ENCODE measurements at regions not wholly inside any gene's neighbourhood (a gene's known extent, or its start where the extent isn't known, plus 50 kb on each side); places are given as distances from the start of the nearest gene placed in this dataset.

- Histone ChIP-seq H2AFZ (ENCODE audit: low read length) (no peak overlapping the region), H3K36me3 (ENCODE audit: control insufficient read depth in 2 of 4, insufficient read depth in 4 of 4, low read length in 3 of 4) (no peaks in the 10 kb centered on the region), H3K27ac (ENCODE audit: low read depth, low read length) (no peak overlapping the region), H3K79me2 (ENCODE audit: control insufficient read depth in 1 of 2, insufficient read depth in 2 of 2, low read length in 2 of 2) (no peaks in the 10 kb centered on the region), H3K4me1 (replicated peaks in 1 of 4; ENCODE audit: control insufficient read depth in 3 of 4, insufficient read depth in 4 of 4, low read length in 3 of 4) (peaks cover 0 to 10% (median 2%) of the 10 kb centered on the region in 4 experiments; a peak in 4 of 7 replicates), H3K4me2 (ENCODE audit: insufficient read depth in 1 of 2, low read depth in 2 of 2, low read length in 2 of 2) (no peak overlapping the region), H4K20me1 (replicated peaks in 1 of 2; ENCODE audit: control insufficient read depth in 1 of 2, insufficient read depth in 2 of 2, low read length in 2 of 2) (no peaks in the 10 kb centered on the region), H3K14ac (ENCODE audit: insufficient read length) (no peak overlapping the region), H4K91ac (replicated peaks; ENCODE audit: insufficient read length, low read length) (no peak overlapping the region), H3K9ac (replicated peaks in 1 of 4; ENCODE audit: extremely low read depth in 1 of 4, low read depth in 3 of 4, low read length in 3 of 4) (no peak overlapping the region), H3K23me2 (ENCODE audit: low read depth, low read length) (no peaks in the 10 kb centered on the region), H3K23ac (ENCODE audit: insufficient read length) (no peak overlapping the region), H3K9me3 (ENCODE audit: insufficient read depth in 2 of 2, low read depth in 1 of 2, low read length in 1 of 2) (peaks cover 0 to 4% of the 10 kb centered on the region in 2 experiments; a peak in 1 of 4 replicates), H2BK12ac (ENCODE audit: low read depth, low read length) (no peak overlapping the region), H2BK15ac (ENCODE audit: low read length) (0 out of 2 replicates have a peak overlapping the region, but pooled peaks have one; percentile 29), H2BK5ac (ENCODE audit: low read depth, low read length) (no peak overlapping the region), H2BK120ac (replicated peaks; ENCODE audit: low read depth, low read length) (no peak overlapping the region), H3K79me1 (ENCODE audit: low read depth, low read length) (no peaks in the 10 kb centered on the region), H3K4ac (replicated peaks; ENCODE audit: insufficient read length, low read depth, low read length) (no peak overlapping the region), H4K8ac (ENCODE audit: extremely low read depth, insufficient read depth, low read length) (no peak overlapping the region), H4K5ac (ENCODE audit: insufficient read length, low read depth, low read length) (no peak overlapping the region), H2BK20ac (ENCODE audit: low read length) (0 out of 2 replicates have a peak overlapping the region, but pooled peaks have one; percentile 48), H3K18ac (ENCODE audit: extremely low read depth, low read length) (no peak overlapping the region), H2AK5ac (ENCODE audit: low read depth, low read length) (no peak overlapping the region), H3K27me3 (replicated peaks in 1 of 4; ENCODE audit: control insufficient read depth in 3 of 4, extremely low read depth in 1 of 4, insufficient read depth in 3 of 4, low read length in 3 of 4) (no peaks in the 10 kb centered on the region), H3K56ac (replicated peaks; ENCODE audit: insufficient read length, low read depth, low read length) (no peak overlapping the region), H3K4me3 (ENCODE audit: extremely low read depth in 1 of 4, insufficient read depth in 2 of 4, low read depth in 3 of 4, low read length in 4 of 4) (no peak overlapping the region)
- ChIA-PET POLR2A (ENCODE audit: partially characterized antibody) (no interaction called here), CTCF (ENCODE audit: partially characterized antibody) (no interaction called here)
- WGBS, 2 experiments (ENCODE audit: extremely low coverage in 1 of 2, insufficient coverage in 1 of 2, insufficient read length in 1 of 2, insufficient replicate concordance in 2 of 2, low coverage in 1 of 2, low lambda C conversion rate in 2 of 2, missing lambda C conversion rate in 1 of 2), result 82% methylated on average over 5 of the region's 5 CpGs; no CpG with 5 or more reads in 1 of the 2 experiments
- no peak for FAIRE-seq
- DNase-seq (ENCODE audit: low read depth in 1 of 2, low spot score in 2 of 2), result no peak
- TF ChIP-seq GABPA (IDR thresholded peaks at IDR 0.05; ENCODE audit: borderline replicate concordance, insufficient read depth, low read length), result no peak
- no peak for TF ChIP-seq CBX5 (IDR thresholded peaks at IDR 0.05; ENCODE audit: low read depth, low read length)
Measured at GRCh38 chr5:2920312-2920711, 168.8 kb upstream of the IRX2 start.
